ENCODE measurements at regions not wholly inside any gene's neighbourhood (a gene's known extent, or its start where the extent isn't known, plus 50 kb on each side); places are given as distances from the start of the nearest gene placed in this dataset.

DNA sequence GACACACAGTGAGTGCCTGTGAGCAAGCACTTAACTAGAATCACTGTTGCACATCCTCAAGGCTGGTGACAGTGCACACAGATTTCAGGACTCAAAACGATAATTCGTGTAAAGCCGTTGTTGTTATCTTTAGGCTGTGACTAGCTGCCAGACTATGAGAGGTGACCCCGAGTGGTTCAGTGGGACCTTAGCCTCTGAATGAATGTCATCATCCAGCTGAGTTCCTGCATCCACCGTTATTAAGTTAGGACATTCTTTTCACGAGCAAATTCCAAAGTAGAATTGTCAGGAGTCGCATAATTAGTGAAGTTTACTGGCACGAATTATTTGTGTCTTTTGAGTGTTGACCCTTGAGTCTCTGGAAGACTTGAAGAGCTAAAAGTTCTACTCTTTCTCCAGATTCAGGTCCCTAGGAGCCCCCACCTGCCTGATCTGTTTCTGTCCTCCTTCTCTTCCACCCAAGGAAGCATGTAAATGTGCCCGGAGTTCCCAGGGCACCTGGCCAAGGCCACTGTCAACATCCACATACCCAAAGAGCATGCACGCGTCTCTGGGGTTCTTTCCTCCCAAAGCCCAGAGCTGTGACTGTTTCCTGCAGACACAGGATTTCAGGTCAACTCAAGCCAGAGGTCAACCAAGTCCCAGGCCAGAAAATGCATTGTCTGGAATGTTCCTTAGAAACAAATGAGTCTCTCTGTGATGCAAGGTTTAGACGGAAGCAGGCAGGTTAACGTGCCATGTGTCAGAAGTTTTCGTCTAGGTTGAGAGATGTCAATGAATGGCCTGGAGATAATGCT lies 207.2 kb downstream of the TOMM20 start:
- no peaks in the 10 kb centered on the region for H3K36me3 ChIP-seq (ENCODE audit: low read depth)
- H3K9me3 ChIP-seq (ENCODE audit: severe bottlenecking), result no peaks in the 10 kb centered on the region
- H3K27ac ChIP-seq (ENCODE audit: poor library complexity, severe bottlenecking), result no peak overlapping the region
- H3K4me3 ChIP-seq (ENCODE audit: severe bottlenecking), result no peak overlapping the region
- DNase-seq (ENCODE audit: low spot score) (no peak), ATAC-seq (ENCODE audit: low read depth) (no peak)
- peaks cover 6% of the 10 kb centered on the region for H3K4me1 ChIP-seq (ENCODE audit: insufficient read depth, poor library complexity, severe bottlenecking)
- no peaks in the 10 kb centered on the region for H3K27me3 ChIP-seq (ENCODE audit: insufficient read depth, poor library complexity, severe bottlenecking)
- TF ChIP-seq, protein P1, sequence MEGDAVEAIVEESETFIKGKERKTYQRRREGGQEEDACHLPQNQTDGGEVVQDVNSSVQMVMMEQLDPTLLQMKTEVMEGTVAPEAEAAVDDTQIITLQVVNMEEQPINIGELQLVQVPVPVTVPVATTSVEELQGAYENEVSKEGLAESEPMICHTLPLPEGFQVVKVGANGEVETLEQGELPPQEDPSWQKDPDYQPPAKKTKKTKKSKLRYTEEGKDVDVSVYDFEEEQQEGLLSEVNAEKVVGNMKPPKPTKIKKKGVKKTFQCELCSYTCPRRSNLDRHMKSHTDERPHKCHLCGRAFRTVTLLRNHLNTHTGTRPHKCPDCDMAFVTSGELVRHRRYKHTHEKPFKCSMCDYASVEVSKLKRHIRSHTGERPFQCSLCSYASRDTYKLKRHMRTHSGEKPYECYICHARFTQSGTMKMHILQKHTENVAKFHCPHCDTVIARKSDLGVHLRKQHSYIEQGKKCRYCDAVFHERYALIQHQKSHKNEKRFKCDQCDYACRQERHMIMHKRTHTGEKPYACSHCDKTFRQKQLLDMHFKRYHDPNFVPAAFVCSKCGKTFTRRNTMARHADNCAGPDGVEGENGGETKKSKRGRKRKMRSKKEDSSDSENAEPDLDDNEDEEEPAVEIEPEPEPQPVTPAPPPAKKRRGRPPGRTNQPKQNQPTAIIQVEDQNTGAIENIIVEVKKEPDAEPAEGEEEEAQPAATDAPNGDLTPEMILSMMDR (IDR thresholded peaks at IDR 0.05; ENCODE audit: poor library complexity, severe bottlenecking), result no peak

DNA sequence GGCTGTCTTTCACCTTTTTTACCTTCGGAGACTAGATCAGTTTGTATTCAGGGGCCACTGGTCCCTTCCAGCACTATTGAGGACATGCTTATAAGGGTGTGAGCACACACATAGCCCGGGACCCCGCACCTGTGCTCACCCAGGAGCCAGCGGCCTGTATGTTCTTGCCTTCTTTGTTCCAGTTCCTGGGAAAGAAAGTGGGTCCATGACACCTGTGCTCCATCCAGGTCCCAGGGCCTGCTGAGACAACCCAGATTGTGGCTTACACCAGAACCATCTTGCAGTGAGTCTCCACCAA lies 207.8 kb downstream of the TOMM20 start:
- H3K36me3 ChIP-seq (ENCODE audit: low read depth), result no peaks in the 10 kb centered on the region
- no peaks in the 10 kb centered on the region for H3K9me3 ChIP-seq (ENCODE audit: severe bottlenecking)
- TF ChIP-seq, protein P1 (IDR thresholded peaks at IDR 0.05; ENCODE audit: poor library complexity, severe bottlenecking), result no peak
- ATAC-seq (ENCODE audit: low read depth), result no peak
- no peak for DNase-seq (ENCODE audit: low spot score)
- no peaks in the 10 kb centered on the region for H3K27me3 ChIP-seq (ENCODE audit: insufficient read depth, poor library complexity, severe bottlenecking)
- H3K27ac ChIP-seq (ENCODE audit: poor library complexity, severe bottlenecking), result no peak overlapping the region
- H3K4me1 ChIP-seq (ENCODE audit: insufficient read depth, poor library complexity, severe bottlenecking), result no peaks in the 10 kb centered on the region
- no peak overlapping the region for H3K4me3 ChIP-seq (ENCODE audit: severe bottlenecking)

DNA sequence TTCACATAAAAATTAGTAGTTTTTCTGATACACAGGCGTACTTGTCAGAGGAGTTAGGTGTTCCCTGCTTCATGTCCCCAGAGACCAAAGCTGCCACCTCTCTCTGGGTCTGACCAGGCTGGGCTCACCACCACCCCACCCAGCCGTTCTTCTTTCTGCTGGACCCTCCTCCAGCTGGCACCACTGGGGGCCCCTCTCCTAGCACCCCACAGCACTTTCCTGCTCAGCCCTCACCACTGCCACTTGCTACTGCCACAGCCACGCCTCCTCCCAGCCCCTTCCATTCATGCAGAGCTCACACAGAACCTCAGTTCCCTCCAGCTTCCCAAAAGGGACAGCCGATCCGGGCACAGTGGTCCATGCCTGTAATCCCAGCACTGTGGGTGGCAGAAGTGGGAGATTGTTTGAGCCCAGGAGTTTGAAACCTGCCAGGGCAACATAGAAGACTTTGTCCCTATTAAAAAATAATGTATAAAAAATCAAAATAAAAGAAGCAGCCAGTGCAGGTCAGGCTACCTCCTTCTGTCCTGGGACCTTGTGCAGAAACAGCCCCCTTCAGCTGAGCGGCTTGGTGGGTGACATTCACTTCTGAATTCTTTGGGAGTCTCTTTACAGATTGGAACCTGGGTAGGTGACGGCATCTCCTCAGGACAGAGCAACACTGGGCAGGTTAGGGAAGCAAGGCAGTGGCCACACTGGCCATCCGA lies 208.3 kb downstream of the TOMM20 start:
- no peak for ATAC-seq (ENCODE audit: low read depth)
- no peak overlapping the region for H3K27ac ChIP-seq (ENCODE audit: poor library complexity, severe bottlenecking)
- no peak for DNase-seq (ENCODE audit: low spot score)
- no peaks in the 10 kb centered on the region for H3K9me3 ChIP-seq (ENCODE audit: severe bottlenecking)
- H3K4me3 ChIP-seq (ENCODE audit: severe bottlenecking), result no peak overlapping the region
- no peaks in the 10 kb centered on the region for H3K27me3 ChIP-seq (ENCODE audit: insufficient read depth, poor library complexity, severe bottlenecking)
- TF ChIP-seq, protein P1 (IDR thresholded peaks at IDR 0.05; ENCODE audit: poor library complexity, severe bottlenecking), result no peak
- no peaks in the 10 kb centered on the region for H3K36me3 ChIP-seq (ENCODE audit: low read depth)
- H3K4me1 ChIP-seq (ENCODE audit: insufficient read depth, poor library complexity, severe bottlenecking), result no peaks in the 10 kb centered on the region

DNA sequence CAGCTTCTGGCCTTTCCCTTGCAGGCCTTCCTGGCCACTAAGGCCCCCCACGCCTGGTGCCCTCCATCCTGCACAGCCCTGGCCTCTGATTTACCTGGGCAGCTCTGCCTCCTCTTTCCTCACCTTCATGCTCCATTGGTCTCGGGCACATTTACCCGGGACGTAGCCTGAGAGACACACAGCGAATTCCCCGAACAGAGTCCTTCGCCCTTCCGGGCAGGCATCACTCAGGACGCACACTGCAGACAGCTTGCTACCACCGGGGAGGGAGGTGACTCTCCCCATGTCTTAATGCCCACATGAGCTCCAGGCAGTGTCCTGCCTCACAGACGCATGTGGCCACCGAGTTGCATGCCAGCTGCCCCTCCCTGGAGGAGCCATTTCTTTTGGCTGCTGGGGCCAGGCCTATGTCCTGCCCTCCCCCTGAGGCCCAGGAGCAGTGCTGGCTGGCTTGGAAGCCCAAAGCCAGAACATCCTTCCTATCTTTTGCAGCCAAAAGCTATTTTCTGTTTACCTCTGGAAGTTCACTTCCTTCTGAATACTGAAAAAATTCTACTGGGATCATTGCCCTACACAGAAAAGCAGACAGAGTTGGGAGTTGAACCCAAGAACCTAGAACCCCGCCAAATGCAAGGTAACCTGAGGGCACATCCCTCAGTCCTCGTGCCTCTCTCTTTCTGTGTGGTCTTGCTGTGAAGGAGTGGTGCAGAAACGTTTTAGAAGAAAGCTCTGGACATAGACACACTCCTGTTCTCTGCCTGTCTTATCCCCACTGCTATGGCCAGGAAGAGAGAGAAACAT lies 209.5 kb downstream of the TOMM20 start:
- no peak overlapping the region for H3K27ac ChIP-seq (ENCODE audit: poor library complexity, severe bottlenecking)
- ATAC-seq (ENCODE audit: low read depth) (no peak), DNase-seq (ENCODE audit: low spot score) (no peak)
- no peaks in the 10 kb centered on the region for H3K36me3 ChIP-seq (ENCODE audit: low read depth)
- H3K27me3 ChIP-seq (ENCODE audit: insufficient read depth, poor library complexity, severe bottlenecking), result no peaks in the 10 kb centered on the region
- no peak overlapping the region for H3K4me3 ChIP-seq (ENCODE audit: severe bottlenecking)
- TF ChIP-seq, protein P1 (IDR thresholded peaks at IDR 0.05; ENCODE audit: poor library complexity, severe bottlenecking), result no peak
- H3K4me1 ChIP-seq (ENCODE audit: insufficient read depth, poor library complexity, severe bottlenecking), result no peaks in the 10 kb centered on the region
- no peaks in the 10 kb centered on the region for H3K9me3 ChIP-seq (ENCODE audit: severe bottlenecking)
